ENCODE measurements at regions not wholly inside any gene's neighbourhood (a gene's known extent, or its start where the extent isn't known, plus 50 kb on each side); places are given as distances from the start of the nearest gene placed in this dataset.

- no peaks in the 10 kb centered on the region for H3K27me3 ChIP-seq (ENCODE audit: control insufficient read depth, insufficient read depth, low read length)
- no peak overlapping the region for H3K4me3 ChIP-seq (ENCODE audit: low read length)
- DNase-seq: peak; percentile 73
- peaks cover 2% of the 10 kb centered on the region for H3K4me1 ChIP-seq (ENCODE audit: control insufficient read depth, insufficient read depth, low read length)
- H3K36me3 ChIP-seq (ENCODE audit: control insufficient read depth, insufficient read depth, low read length): no peaks in the 10 kb centered on the region
- H3K9me3 ChIP-seq (replicated peaks; ENCODE audit: control insufficient read depth, low read depth, low read length): no peaks in the 10 kb centered on the region
- no peak overlapping the region for H3K27ac ChIP-seq (ENCODE audit: low read length)
- WGBS (ENCODE audit: insufficient coverage): no CpG with 5 or more reads among the region's 3 CpGs
These were observed 449.7 kb upstream of the CWC22 start for GRCh38 chr2:180456801-180457200.

GRCh38 chr2:180450841-180451240 lies 443.7 kb upstream of the CWC22 start:
- Histone ChIP-seq H3K4me3 (ENCODE audit: low read length) (no peak overlapping the region), H3K27me3 (ENCODE audit: control insufficient read depth, insufficient read depth, low read length) (no peaks in the 10 kb centered on the region), H3K4me1 (ENCODE audit: control insufficient read depth, insufficient read depth, low read length) (peaks cover 2% of the 10 kb centered on the region), H3K9me3 (replicated peaks; ENCODE audit: control insufficient read depth, low read depth, low read length) (no peaks in the 10 kb centered on the region), H3K27ac (ENCODE audit: low read length) (no peak overlapping the region), H3K36me3 (ENCODE audit: control insufficient read depth, insufficient read depth, low read length) (no peaks in the 10 kb centered on the region)
- DNase-seq: peak; percentile 12

GRCh38 chr2:180449171-180449915 lies 442.2 kb upstream of the CWC22 start:
- Histone ChIP-seq H3K27me3 (ENCODE audit: control insufficient read depth, insufficient read depth, low read length) (no peaks in the 10 kb centered on the region), H3K36me3 (ENCODE audit: control insufficient read depth, insufficient read depth, low read length) (no peaks in the 10 kb centered on the region), H3K9me3 (replicated peaks; ENCODE audit: control insufficient read depth, low read depth, low read length) (no peaks in the 10 kb centered on the region), H3K27ac (ENCODE audit: low read length) (no peak overlapping the region), H3K4me3 (ENCODE audit: low read length) (no peak overlapping the region), H3K4me1 (ENCODE audit: control insufficient read depth, insufficient read depth, low read length) (no peaks in the 10 kb centered on the region)
- whole genome bisulfite sequencing (ENCODE audit: insufficient coverage): no CpG with 5 or more reads among the region's 3 CpGs
- peak; percentile 17 for DNase-seq

DNA sequence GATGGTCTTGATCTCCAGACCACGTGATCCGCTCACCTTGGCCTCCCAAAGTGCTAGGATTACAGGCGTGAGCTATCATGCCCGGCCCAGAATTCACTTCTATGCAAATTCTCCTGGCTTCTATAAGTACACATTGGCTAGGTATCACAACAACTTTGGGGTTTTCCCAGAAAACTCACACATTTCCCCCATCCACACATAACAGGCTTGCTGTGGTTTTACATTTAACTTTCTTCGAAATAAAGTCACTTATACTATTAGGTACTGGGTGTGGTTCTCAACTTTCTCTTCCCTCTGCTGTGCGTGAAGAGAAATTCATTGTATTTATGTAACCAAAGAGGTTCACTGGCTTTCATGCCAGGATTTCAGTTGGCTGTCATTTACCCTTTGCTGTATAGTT lies 439.4 kb upstream of the CWC22 start:
- Histone ChIP-seq H3K4me3 (ENCODE audit: low read length) (no peak overlapping the region), H3K27ac (ENCODE audit: low read length) (no peak overlapping the region), H3K4me1 (ENCODE audit: control insufficient read depth, insufficient read depth, low read length) (no peaks in the 10 kb centered on the region), H3K9me3 (replicated peaks; ENCODE audit: control insufficient read depth, low read depth, low read length) (no peaks in the 10 kb centered on the region), H3K36me3 (ENCODE audit: control insufficient read depth, insufficient read depth, low read length) (no peaks in the 10 kb centered on the region), H3K27me3 (ENCODE audit: control insufficient read depth, insufficient read depth, low read length) (no peaks in the 10 kb centered on the region)
- 100% methylated on average over 2 of the region's 6 CpGs for WGBS (ENCODE audit: insufficient coverage)
- DNase-seq: no peak

DNA sequence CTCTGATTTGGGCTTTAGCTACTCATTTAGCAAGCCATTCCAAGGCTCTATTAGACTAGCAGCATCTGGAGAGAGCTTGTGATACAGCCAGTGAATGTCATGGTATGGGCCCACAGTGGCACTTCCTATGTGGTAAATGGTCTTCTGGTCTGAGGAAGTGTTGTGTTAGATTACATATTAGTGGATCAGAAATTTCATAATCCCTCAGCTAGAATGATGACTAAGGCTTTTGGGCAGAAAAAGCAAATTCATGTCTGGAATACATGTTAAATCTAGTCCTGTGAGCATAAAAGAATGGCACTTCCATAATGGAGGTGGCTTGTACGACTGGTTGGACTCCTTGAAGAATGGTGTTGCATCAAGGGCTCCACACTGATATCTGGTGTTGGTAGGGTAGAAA lies 436.8 kb upstream of the CWC22 start:
- Histone ChIP-seq H3K27me3 (ENCODE audit: control insufficient read depth, insufficient read depth, low read length) (no peaks in the 10 kb centered on the region), H3K9me3 (replicated peaks; ENCODE audit: control insufficient read depth, low read depth, low read length) (no peaks in the 10 kb centered on the region), H3K4me1 (ENCODE audit: control insufficient read depth, insufficient read depth, low read length) (no peaks in the 10 kb centered on the region), H3K4me3 (ENCODE audit: low read length) (no peak overlapping the region), H3K36me3 (ENCODE audit: control insufficient read depth, insufficient read depth, low read length) (no peaks in the 10 kb centered on the region), H3K27ac (ENCODE audit: low read length) (no peak overlapping the region)
- WGBS (ENCODE audit: insufficient coverage): no CpG with 5 or more reads among the region's 1 CpG
- DNase-seq: no peak

DNA sequence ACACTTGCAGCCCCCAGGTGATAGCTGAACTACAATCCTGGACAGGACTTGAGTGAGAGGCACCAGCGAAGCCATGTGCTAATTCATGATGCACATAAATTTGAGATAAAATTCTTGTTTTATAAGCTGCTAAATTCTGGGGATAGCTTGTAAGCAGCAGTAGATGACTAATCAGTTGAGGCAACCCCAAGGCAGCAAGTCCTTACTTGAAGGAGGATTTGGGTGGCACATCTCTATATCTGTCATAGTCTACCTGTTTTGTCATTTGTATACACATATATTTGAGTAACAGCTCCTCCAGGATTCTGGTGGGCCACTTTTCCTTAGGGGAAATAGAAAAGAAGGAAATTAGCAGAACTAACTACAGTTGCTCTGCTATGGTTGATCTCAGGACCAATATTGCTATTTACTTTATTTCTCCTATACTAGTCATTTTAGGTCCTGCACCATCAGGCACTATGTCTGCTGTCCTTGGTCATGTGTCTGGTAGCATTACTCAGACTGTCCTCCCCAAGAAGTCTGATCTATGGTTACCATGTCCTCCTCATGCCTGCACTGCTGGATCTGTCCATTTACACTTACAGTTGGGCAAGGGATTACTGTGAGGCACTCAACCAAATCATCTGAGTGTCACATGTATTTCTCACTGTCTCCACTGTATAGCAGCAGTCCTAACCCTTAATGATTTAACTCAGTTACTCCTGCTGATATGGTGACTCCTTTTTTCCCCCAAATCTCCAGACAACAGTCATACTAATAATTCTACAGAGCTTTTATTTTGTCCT lies 436.0 kb upstream of the CWC22 start:
- Histone ChIP-seq H3K36me3 (ENCODE audit: control insufficient read depth, insufficient read depth, low read length) (no peaks in the 10 kb centered on the region), H3K9me3 (replicated peaks; ENCODE audit: control insufficient read depth, low read depth, low read length) (no peaks in the 10 kb centered on the region), H3K27ac (ENCODE audit: low read length) (no peak overlapping the region), H3K27me3 (ENCODE audit: control insufficient read depth, insufficient read depth, low read length) (no peaks in the 10 kb centered on the region), H3K4me3 (ENCODE audit: low read length) (no peak overlapping the region), H3K4me1 (ENCODE audit: control insufficient read depth, insufficient read depth, low read length) (no peaks in the 10 kb centered on the region)
- no peak for DNase-seq
- WGBS (ENCODE audit: insufficient coverage): 100% methylated on average over 1 of the region's 1 CpG

DNA sequence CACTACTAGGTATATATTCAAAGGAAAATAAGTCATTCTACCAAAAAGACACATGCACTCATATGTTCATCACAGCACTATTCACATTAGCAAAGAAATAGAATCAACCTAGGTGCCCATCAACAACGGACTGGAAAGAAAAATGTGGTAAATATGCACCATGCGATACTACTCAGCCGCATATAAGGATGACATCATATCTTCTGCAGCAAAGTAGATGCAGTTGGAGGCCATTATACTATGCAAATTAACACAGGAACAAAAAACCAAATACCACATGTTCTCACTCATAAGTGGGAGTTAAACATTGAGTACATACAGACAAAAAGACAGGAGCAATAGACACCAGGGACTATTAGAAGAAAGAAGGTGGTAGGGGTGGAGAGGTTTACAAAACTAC lies 412.1 kb upstream of the CWC22 start:
- WGBS (ENCODE audit: insufficient coverage): no CpG with 5 or more reads among the region's 3 CpGs
- no peak for DNase-seq
- Histone ChIP-seq H3K9me3 (replicated peaks; ENCODE audit: control insufficient read depth, low read depth, low read length) (no peaks in the 10 kb centered on the region), H3K27me3 (ENCODE audit: control insufficient read depth, insufficient read depth, low read length) (no peaks in the 10 kb centered on the region), H3K4me1 (ENCODE audit: control insufficient read depth, insufficient read depth, low read length) (no peaks in the 10 kb centered on the region), H3K4me3 (ENCODE audit: low read length) (no peak overlapping the region), H3K36me3 (ENCODE audit: control insufficient read depth, insufficient read depth, low read length) (no peaks in the 10 kb centered on the region), H3K27ac (ENCODE audit: low read length) (no peak overlapping the region)

- no peak overlapping the region for H3K4me3 ChIP-seq (ENCODE audit: low read length)
- no peak for DNase-seq
- H3K4me1 ChIP-seq (ENCODE audit: control insufficient read depth, insufficient read depth, low read length): no peaks in the 10 kb centered on the region
- H3K27ac ChIP-seq (ENCODE audit: low read length): no peak overlapping the region
- WGBS (ENCODE audit: insufficient coverage): 80% methylated on average over 4 of the region's 6 CpGs
- no peaks in the 10 kb centered on the region for H3K9me3 ChIP-seq (replicated peaks; ENCODE audit: control insufficient read depth, low read depth, low read length)
- H3K27me3 ChIP-seq (ENCODE audit: control insufficient read depth, insufficient read depth, low read length): no peaks in the 10 kb centered on the region
- no peaks in the 10 kb centered on the region for H3K36me3 ChIP-seq (ENCODE audit: control insufficient read depth, insufficient read depth, low read length)
These were observed 409.5 kb upstream of the CWC22 start for GRCh38 chr2:180416627-180417026.

GRCh38 chr2:180413336-180413735 lies 406.2 kb upstream of the CWC22 start:
- DNase-seq: no peak
- WGBS (ENCODE audit: insufficient coverage): 88% methylated on average over 1 of the region's 2 CpGs
- H3K27ac ChIP-seq (ENCODE audit: low read length): no peak overlapping the region
- H3K36me3 ChIP-seq (ENCODE audit: control insufficient read depth, insufficient read depth, low read length): no peaks in the 10 kb centered on the region
- no peak overlapping the region for H3K4me3 ChIP-seq (ENCODE audit: low read length)
- H3K4me1 ChIP-seq (ENCODE audit: control insufficient read depth, insufficient read depth, low read length): no peaks in the 10 kb centered on the region
- H3K27me3 ChIP-seq (ENCODE audit: control insufficient read depth, insufficient read depth, low read length): no peaks in the 10 kb centered on the region
- no peaks in the 10 kb centered on the region for H3K9me3 ChIP-seq (replicated peaks; ENCODE audit: control insufficient read depth, low read depth, low read length)

- no peak overlapping the region for H3K27ac ChIP-seq (ENCODE audit: low read length)
- H3K9me3 ChIP-seq (replicated peaks; ENCODE audit: control insufficient read depth, low read depth, low read length): no peaks in the 10 kb centered on the region
- no peaks in the 10 kb centered on the region for H3K4me1 ChIP-seq (ENCODE audit: control insufficient read depth, insufficient read depth, low read length)
- DNase-seq: peak; percentile 19
- no peaks in the 10 kb centered on the region for H3K36me3 ChIP-seq (ENCODE audit: control insufficient read depth, insufficient read depth, low read length)
- no peak overlapping the region for H3K4me3 ChIP-seq (ENCODE audit: low read length)
- no peaks in the 10 kb centered on the region for H3K27me3 ChIP-seq (ENCODE audit: control insufficient read depth, insufficient read depth, low read length)
- no CpG with 5 or more reads among the region's 4 CpGs for WGBS (ENCODE audit: insufficient coverage)
These were observed 405.1 kb upstream of the CWC22 start for GRCh38 chr2:180412219-180412618.
